Erythroblast (primary cell): ENCODE measurements at regions not wholly inside any gene's neighbourhood (a gene's known extent, or its start where the extent isn't known, plus 50 kb on each side); places are given as distances from the start of the nearest gene placed in this dataset.

Experiments
- GATA1 ChIP-seq: IDR thresholded peaks from 2 replicates; pipeline ENCODE4 v1.6.1; 2011; ENCODE audit warnings: low read depth, mild to moderate bottlenecking, control low read depth, low read length, moderate library complexity
- POLR2A ChIP-seq: IDR thresholded peaks from 2 replicates; pipeline ENCODE4 v1.6.1; 2011; ENCODE audit warnings: mild to moderate bottlenecking, low read length

DNA sequence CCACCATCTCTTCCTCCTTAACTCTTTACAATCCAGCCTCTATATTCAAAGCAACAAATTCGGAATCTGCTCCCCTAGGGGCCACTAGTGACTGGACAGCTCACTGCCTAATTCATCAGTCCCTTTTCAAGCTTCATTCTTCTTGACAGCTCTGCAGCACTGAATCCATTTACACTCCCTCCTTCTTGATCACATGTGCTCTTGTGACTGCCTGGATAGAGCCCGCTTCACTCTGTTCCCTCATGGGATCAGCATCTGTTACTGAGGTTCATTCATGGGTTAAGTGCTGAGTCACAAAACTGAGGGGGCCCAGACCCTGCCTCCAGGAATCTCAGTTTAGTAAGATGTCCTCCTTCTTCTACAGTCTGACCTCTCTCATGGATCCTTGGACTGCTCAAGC, 81.5 kb downstream of the CYRIA start:
- TF ChIP-seq POLR2A, result no peak
- TF ChIP-seq GATA1, result no peak
